AG04450 (cell line): ENCODE measurements at regions not wholly inside any gene's neighbourhood (a gene's known extent, or its start where the extent isn't known, plus 50 kb on each side); places are given as distances from the start of the nearest gene placed in this dataset.

Experiments used
- CTCF ChIA-PET: fragments of 300-600, 350-600 bp; formaldehyde crosslinking; extraction: SDS; loops from one replicate; lab custom pipeline; 2022; ENCODE audit warnings: antibody characterized with exemption, inconsistent platforms; lab: Charles Lee
- POLR2A ChIA-PET: fragments of 350-600 bp; formaldehyde crosslinking; extraction: SDS; loops from one replicate; lab custom pipeline; 2021; ENCODE audit warnings: antibody characterized with exemption, inconsistent platforms; lab: Yijun Ruan, JAX
- DNase-seq: peaks from one replicate; pipeline ENCODE4 v3.0.0-alpha.2; 2011; ENCODE audit warnings: low read depth, low spot score
- H3K27ac ChIP-seq: one replicate; pipeline ENCODE4 v1.5.1; 2012; ENCODE audit warnings: low read depth, low read length, control low read depth
- H3K27me3 ChIP-seq: one replicate; pipeline ENCODE4 v1.6.0; 2012; ENCODE audit warnings: low read length; ENCODE audit not compliant: control insufficient read depth, insufficient read depth
- H3K4me3 ChIP-seq: 2 replicates; pipeline ENCODE4 v1.5.1; 2011; ENCODE audit warnings: mild to moderate bottlenecking, low read depth, low read length, control low read depth
- H3K9me3 ChIP-seq: 2 replicates; pipeline ENCODE4 v1.5.1; 2012; ENCODE audit warnings: low read length; ENCODE audit not compliant: control insufficient read depth, insufficient read depth
- CTCF ChIP-seq: IDR thresholded peaks from 2 replicates; pipeline ENCODE4 v1.5.1; 2011; ENCODE audit warnings: low read depth, low read length, control low read depth, inconsistent platforms

GRCh38 chr17:79522414-79522813 is 88.4 kb downstream of the RBFOX3 start:
- Histone ChIP-seq H3K27me3 (peaks cover 6% of the 10 kb centered on the region), H3K27ac (no peak overlapping the region), H3K9me3 (no peaks in the 10 kb centered on the region; the same call in 1 of the 2 replicates), H3K4me3 (no peak overlapping the region)
- no peak for TF ChIP-seq CTCF
- ChIA-PET CTCF (no interaction called here), POLR2A (no interaction called here)
- no peak for DNase-seq

GRCh38 chr17:79521225-79521624 is 89.6 kb downstream of the RBFOX3 start:
- CTCF ChIA-PET: no interaction called here
- no peak for TF ChIP-seq CTCF
- Histone ChIP-seq H3K9me3 (no peaks in the 10 kb centered on the region; the same call in 1 of the 2 replicates), H3K27me3 (peaks cover 6% of the 10 kb centered on the region), H3K27ac (no peak overlapping the region), H3K4me3 (no peak overlapping the region)
- POLR2A ChIA-PET: no interaction called here
- no peak for DNase-seq

- no peak for TF ChIP-seq CTCF
- DNase-seq: no peak
- Histone ChIP-seq H3K27ac (no peak overlapping the region), H3K27me3 (peaks cover 6% of the 10 kb centered on the region), H3K4me3 (no peak overlapping the region), H3K9me3 (peaks cover 4% of the 10 kb centered on the region; the same call in 1 of the 2 replicates)
- ChIA-PET POLR2A (no interaction called here), CTCF (no interaction called here)
Observed at GRCh38 chr17:79520167-79521165, 90.4 kb downstream of the RBFOX3 start.

- Histone ChIP-seq H3K4me3 (no peak overlapping the region), H3K27ac (no peak overlapping the region), H3K9me3 (peaks cover 4% of the 10 kb centered on the region; the same call in 1 of the 2 replicates), H3K27me3 (peaks cover 4% of the 10 kb centered on the region)
- ChIA-PET CTCF (no interaction called here), POLR2A (no interaction called here)
- DNase-seq: no peak
- no peak for TF ChIP-seq CTCF
Observed at GRCh38 chr17:79519601-79520000, 91.2 kb downstream of the RBFOX3 start.
